Breast epithelium (tissue), 3 donors: ENCODE measurements at regions not wholly inside any gene's neighbourhood (a gene's known extent, or its start where the extent isn't known, plus 50 kb on each side); places are given as distances from the start of the nearest gene placed in this dataset.

Experiments used
- CTCF ChIP-seq, 3 donors: fragments of 450-650 bp; IDR thresholded peaks; one replicate each; pipeline ENCODE4 v1.5.1; 2016 to 2017; ENCODE audit warnings: antibody characterized with exemption in 3 of 3, mild to moderate bottlenecking in 3 of 3, moderate library complexity in 3 of 3
- POLR2A ChIP-seq: fragments of 450-650 bp; IDR thresholded peaks from one replicate; pipeline ENCODE4 v1.6.1; 2016; ENCODE audit warnings: antibody characterized with exemption, mild to moderate bottlenecking, moderate library complexity
- POLR2AphosphoS5 ChIP-seq, 3 donors: sonication (generic); formaldehyde crosslinking; IDR thresholded peaks; one replicate each; pipeline ENCODE4 v1.6.1; 2017; ENCODE audit warnings: antibody characterized with exemption in 3 of 3

GRCh38 chr18:25759111-25759510 is 331.3 kb downstream of the SS18 start:
- TF ChIP-seq POLR2A (no peak), CTCF (IDR thresholded peaks at IDR 0.05) (no peak), POLR2AphosphoS5 (IDR thresholded peaks at IDR 0.05) (no peak)
